Trophoblast cell (in vitro differentiated cells and primary cell): ENCODE measurements at regions not wholly inside any gene's neighbourhood (a gene's known extent, or its start where the extent isn't known, plus 50 kb on each side); places are given as distances from the start of the nearest gene placed in this dataset.

ENCODE experiments used
- DNase-seq, 2 donors: peaks; one replicate each; pipeline ENCODE4 v3.0.0-alpha.2; 2016
- H2AFZ ChIP-seq: 2 replicates; pipeline ENCODE4 v1.6.1; 2013; ENCODE audit warnings: low read length, moderate library complexity, mild to moderate bottlenecking; ENCODE audit not compliant: insufficient read depth, poor library complexity
- H2AK5ac ChIP-seq: 2 replicates; pipeline ENCODE4 v1.6.1; 2013; ENCODE audit warnings: mild to moderate bottlenecking, low read length
- H2BK120ac ChIP-seq: 2 replicates; pipeline ENCODE4 v1.6.1; 2013; ENCODE audit warnings: low read length, mild to moderate bottlenecking, moderate library complexity; ENCODE audit not compliant: insufficient read depth, poor library complexity
- H2BK12ac ChIP-seq: 2 replicates; pipeline ENCODE4 v1.6.1; 2013; ENCODE audit warnings: mild to moderate bottlenecking, low read length, moderate library complexity
- H2BK5ac ChIP-seq: 2 replicates; pipeline ENCODE4 v1.6.1; 2013; ENCODE audit warnings: low read length, low read depth, moderate library complexity, mild to moderate bottlenecking; ENCODE audit not compliant: poor library complexity
- H3K14ac ChIP-seq: 2 replicates; pipeline ENCODE4 v1.6.1; 2013; ENCODE audit warnings: mild to moderate bottlenecking, low read length
- H3K18ac ChIP-seq: 2 replicates; pipeline ENCODE4 v1.6.1; 2013; ENCODE audit warnings: mild to moderate bottlenecking, low read length
- H3K23ac ChIP-seq: 2 replicates; pipeline ENCODE4 v1.6.1; 2013; ENCODE audit warnings: low read length
- H3K27ac ChIP-seq: 2 replicates; pipeline ENCODE4 v1.5.1; 2013; ENCODE audit warnings: low read depth, mild to moderate bottlenecking, inconsistent platforms, low read length, moderate library complexity
- H3K27me3 ChIP-seq: 2 replicates; pipeline ENCODE4 v1.6.1; 2013; ENCODE audit warnings: inconsistent platforms, mild to moderate bottlenecking, low read length, moderate library complexity; ENCODE audit not compliant: insufficient read depth
- H3K36me3 ChIP-seq, 2 experiments: 1 replicate in 1 of 2; 2 replicates in 1 of 2; pipeline ENCODE4 v1.6.1; 2013; ENCODE audit warnings: low read length in 2 of 2, mild to moderate bottlenecking in 2 of 2, moderate library complexity in 1 of 2; ENCODE audit not compliant: insufficient read depth in 2 of 2, control insufficient read depth in 1 of 2
- H3K4ac ChIP-seq: 2 replicates; pipeline ENCODE4 v1.6.1; 2013; ENCODE audit warnings: low read depth, mild to moderate bottlenecking, low read length, moderate library complexity
- H3K4me1 ChIP-seq, 2 experiments: 1 replicate in 1 of 2; 2 replicates in 1 of 2; pipeline ENCODE4 v1.6.1; 2013; ENCODE audit warnings: low read length in 2 of 2, mild to moderate bottlenecking in 2 of 2, moderate library complexity in 1 of 2; ENCODE audit not compliant: insufficient read depth in 2 of 2, control insufficient read depth in 1 of 2
- H3K4me2 ChIP-seq: 2 replicates; pipeline ENCODE4 v1.6.1; 2013; ENCODE audit warnings: inconsistent platforms, mild to moderate bottlenecking, low read length, moderate library complexity
- H3K4me3 ChIP-seq: 2 replicates; pipeline ENCODE4 v1.5.1; 2013; ENCODE audit warnings: mild to moderate bottlenecking, low read depth, low read length, inconsistent platforms
- H3K79me1 ChIP-seq: one replicate; pipeline ENCODE4 v1.6.1; 2013; ENCODE audit warnings: low read length
- H3K79me2 ChIP-seq: 2 replicates; pipeline ENCODE4 v1.6.1; 2013; ENCODE audit warnings: low read length, mild to moderate bottlenecking; ENCODE audit not compliant: control insufficient read depth, insufficient read depth, poor library complexity
- H3K9ac ChIP-seq: 2 replicates; pipeline ENCODE4 v1.6.1; 2013; ENCODE audit warnings: mild to moderate bottlenecking, low read length
- H3K9me3 ChIP-seq: 2 replicates; pipeline ENCODE4 v1.6.1; 2013; ENCODE audit warnings: low read depth, mild to moderate bottlenecking, control low read depth, inconsistent platforms, low read length; ENCODE audit not compliant: insufficient read depth
- H4K12ac ChIP-seq: 2 replicates; pipeline ENCODE4 v1.6.1; 2013; ENCODE audit warnings: low read depth, mild to moderate bottlenecking, low read length, moderate library complexity
- H4K8ac ChIP-seq: 2 replicates; pipeline ENCODE4 v1.6.1; 2013; ENCODE audit warnings: low read depth, mild to moderate bottlenecking, low read length, moderate library complexity
- H4K91ac ChIP-seq: one replicate; pipeline ENCODE4 v1.6.1; 2013; ENCODE audit warnings: low read depth, mild to moderate bottlenecking, low read length, moderate library complexity
- WGBS: extraction: QIAGEN DNeasy Blood & Tissue Kit; methylation state at CpG from one replicate; pipeline ENCODE4 v1.1.7; 2013; ENCODE audit warnings: missing lambda C conversion rate; ENCODE audit not compliant: insufficient read length, insufficient coverage; ENCODE audit errors: extremely low coverage; 5-methylcytosine and 5-hydroxymethylcytosine counted together

GRCh38 chr17:65389949-65390348 lies 171.5 kb downstream of the AXIN2 start:
- H4K8ac ChIP-seq = no peak overlapping the region

GRCh38 chr17:65389426-65389825 lies 172.0 kb downstream of the AXIN2 start:
- Histone ChIP-seq H3K4me1 (no peaks in the 10 kb centered on the region), H3K9me3 (no peaks in the 10 kb centered on the region), H3K14ac (no peak overlapping the region), H2BK5ac (no peak overlapping the region), H3K4me3 (no peak overlapping the region), H3K36me3 (no peaks in the 10 kb centered on the region), H4K91ac (no peak overlapping the region), H3K4me2 (no peak overlapping the region), H2AFZ (no peak overlapping the region), H4K8ac (no peak overlapping the region), H3K4ac (no peak overlapping the region), H3K27me3 (no peaks in the 10 kb centered on the region), H3K18ac (no peak overlapping the region), H3K9ac (no peak overlapping the region), H3K79me2 (no peaks in the 10 kb centered on the region), H2BK12ac (no peak overlapping the region), H3K23ac (no peak overlapping the region), H2BK120ac (no peak overlapping the region), H2AK5ac (no peak overlapping the region), H3K27ac (no peak overlapping the region), H4K12ac (no peak overlapping the region), H3K79me1 (no peaks in the 10 kb centered on the region)
- peak; percentile 37 to 78 for DNase-seq
- WGBS = no CpG with 5 or more reads among the region's 1 CpG

More at GRCh38 chr17:65389949-65390348, 171.5 kb downstream of the AXIN2 start:
- Histone ChIP-seq H3K14ac (no peak overlapping the region), H3K9ac (no peak overlapping the region), H3K79me1 (no peaks in the 10 kb centered on the region), H2BK120ac (no peak overlapping the region), H3K4ac (no peak overlapping the region), H3K4me1 (no peaks in the 10 kb centered on the region), H2BK5ac (no peak overlapping the region), H3K23ac (no peak overlapping the region), H4K91ac (no peak overlapping the region), H3K27me3 (no peaks in the 10 kb centered on the region), H4K12ac (no peak overlapping the region), H3K4me3 (no peak overlapping the region), H3K4me2 (no peak overlapping the region), H3K9me3 (no peaks in the 10 kb centered on the region), H3K18ac (no peak overlapping the region), H3K36me3 (no peaks in the 10 kb centered on the region), H2BK12ac (no peak overlapping the region), H3K27ac (no peak overlapping the region), H3K79me2 (no peaks in the 10 kb centered on the region), H2AFZ (no peak overlapping the region), H2AK5ac (no peak overlapping the region)
- peak; percentile 85 to 93 for DNase-seq
- WGBS = no CpG with 5 or more reads among the region's 4 CpGs

GRCh38 chr17:65388911-65389310 lies 172.5 kb downstream of the AXIN2 start:
- Histone ChIP-seq H3K4ac (no peak overlapping the region), H3K79me2 (no peaks in the 10 kb centered on the region), H3K23ac (no peak overlapping the region), H4K12ac (no peak overlapping the region), H3K36me3 (no peaks in the 10 kb centered on the region), H3K14ac (no peak overlapping the region), H3K18ac (no peak overlapping the region), H3K79me1 (no peaks in the 10 kb centered on the region), H3K9ac (no peak overlapping the region), H2BK120ac (no peak overlapping the region), H4K91ac (no peak overlapping the region), H3K4me1 (no peaks in the 10 kb centered on the region), H3K4me2 (no peak overlapping the region), H2AK5ac (no peak overlapping the region), H4K8ac (no peak overlapping the region), H3K27ac (no peak overlapping the region), H3K4me3 (no peak overlapping the region), H3K27me3 (no peaks in the 10 kb centered on the region), H2BK12ac (no peak overlapping the region), H3K9me3 (no peaks in the 10 kb centered on the region), H2BK5ac (no peak overlapping the region), H2AFZ (no peak overlapping the region)
- WGBS = no CpG with 5 or more reads among the region's 1 CpG
- peak in 1 of 2 donors; percentile 4 for DNase-seq

GRCh38 chr17:65387322-65387721 lies 174.1 kb downstream of the AXIN2 start:
- H3K27ac ChIP-seq = no peak overlapping the region

More at GRCh38 chr17:65387322-65387721, 174.1 kb downstream of the AXIN2 start:
- H4K12ac ChIP-seq = no peak overlapping the region
- H3K36me3 ChIP-seq = no peaks in the 10 kb centered on the region
- no peak overlapping the region for H3K4me3 ChIP-seq
- H2BK120ac ChIP-seq = no peak overlapping the region
- no peak overlapping the region for H4K8ac ChIP-seq
- H3K14ac ChIP-seq = no peak overlapping the region
- DNase-seq = no peak
- H2AK5ac ChIP-seq = no peak overlapping the region
- H2BK12ac ChIP-seq = no peak overlapping the region
- H4K91ac ChIP-seq = no peak overlapping the region
- no peak overlapping the region for H3K4me2 ChIP-seq
- WGBS = no CpG with 5 or more reads among the region's 5 CpGs
- no peaks in the 10 kb centered on the region for H3K4me1 ChIP-seq
- no peaks in the 10 kb centered on the region for H3K9me3 ChIP-seq
- H3K23ac ChIP-seq = no peak overlapping the region
- no peak overlapping the region for H2AFZ ChIP-seq
- H3K27me3 ChIP-seq = no peaks in the 10 kb centered on the region
- no peak overlapping the region for H3K4ac ChIP-seq
- H3K9ac ChIP-seq = no peak overlapping the region
- no peak overlapping the region for H3K18ac ChIP-seq
- no peak overlapping the region for H2BK5ac ChIP-seq
- no peaks in the 10 kb centered on the region for H3K79me2 ChIP-seq
- no peaks in the 10 kb centered on the region for H3K79me1 ChIP-seq
